Neutrophil (primary cell): ENCODE measurements at regions not wholly inside any gene's neighbourhood (a gene's known extent, or its start where the extent isn't known, plus 50 kb on each side); places are given as distances from the start of the nearest gene placed in this dataset.

Source experiments
- H3K27ac ChIP-seq: fragments of 200-600 bp; sonication (generic); 2 replicates; pipeline ENCODE4 v1.5.1; 2016; ENCODE audit warnings: mild to moderate bottlenecking, moderate library complexity
- H3K27me3 ChIP-seq: fragments of 200-600 bp; sonication (generic); 2 replicates; pipeline ENCODE4 v1.6.0; 2016; ENCODE audit warnings: mild to moderate bottlenecking
- H3K36me3 ChIP-seq: fragments of 200-600 bp; sonication (generic); 2 replicates; pipeline ENCODE4 v1.5.1; 2017
- H3K4me1 ChIP-seq, 2 experiments: fragments of 200-600 bp in 1 of 2; sonication (generic) in 1 of 2; 1 replicate in 1 of 2; 2 replicates in 1 of 2; pipeline versions ENCODE4 v1.5.1 to v1.6.1; 2013 to 2016; ENCODE audit warnings: low read depth in 1 of 2, low read length in 1 of 2, mild to moderate bottlenecking in 1 of 2, moderate library complexity in 1 of 2; ENCODE audit not compliant: control insufficient read depth in 1 of 2, insufficient read depth in 1 of 2
- H3K4me3 ChIP-seq, 2 experiments: fragments of 200-600 bp in 1 of 2; sonication (generic) in 1 of 2; 1 replicate in 1 of 2; 2 replicates in 1 of 2; pipeline ENCODE4 v1.5.1; 2013 to 2016; ENCODE audit warnings: low read depth in 1 of 2, low read length in 1 of 2, mild to moderate bottlenecking in 1 of 2, moderate library complexity in 1 of 2
- H3K9me3 ChIP-seq: fragments of 200-600 bp; sonication (generic); 2 replicates; pipeline ENCODE4 v1.5.1; 2016
- CTCF ChIP-seq: fragments of 200-600 bp; sonication (generic); IDR thresholded peaks from 2 replicates; pipeline ENCODE4 v1.5.1; 2016; ENCODE audit warnings: antibody characterized with exemption

GRCh38 chrX:80293354-80293753 is 126.9 kb upstream of the TENT5D start:
- TF ChIP-seq CTCF: no peak
- H3K4me1 ChIP-seq: no peaks in the 10 kb centered on the region
- no peak overlapping the region for H3K27ac ChIP-seq
- no peaks in the 10 kb centered on the region for H3K9me3 ChIP-seq
- no peaks in the 10 kb centered on the region for H3K27me3 ChIP-seq
- no peaks in the 10 kb centered on the region for H3K36me3 ChIP-seq
- H3K4me3 ChIP-seq: no peak overlapping the region

- no peak for TF ChIP-seq CTCF
- Histone ChIP-seq H3K9me3 (no peaks in the 10 kb centered on the region), H3K4me1 (no peaks in the 10 kb centered on the region), H3K27me3 (no peaks in the 10 kb centered on the region), H3K27ac (no peak overlapping the region), H3K36me3 (no peaks in the 10 kb centered on the region), H3K4me3 (no peak overlapping the region)
Measured at GRCh38 chrX:80306007-80306406, 114.2 kb upstream of the TENT5D start.

- no peaks in the 10 kb centered on the region for H3K4me1 ChIP-seq
- TF ChIP-seq CTCF: no peak
- no peaks in the 10 kb centered on the region for H3K36me3 ChIP-seq
Measured at GRCh38 chrX:80312448-80312847, 107.8 kb upstream of the TENT5D start.

GRCh38 chrX:80316526-80316925 is 103.7 kb upstream of the TENT5D start:
- H3K9me3 ChIP-seq: no peaks in the 10 kb centered on the region
- TF ChIP-seq CTCF: no peak
- no peaks in the 10 kb centered on the region for H3K4me1 ChIP-seq
- no peaks in the 10 kb centered on the region for H3K27me3 ChIP-seq
- H3K36me3 ChIP-seq: no peaks in the 10 kb centered on the region
- no peak overlapping the region for H3K27ac ChIP-seq
- no peak overlapping the region for H3K4me3 ChIP-seq

More at GRCh38 chrX:80312448-80312847, 107.8 kb upstream of the TENT5D start:
- no peak overlapping the region for H3K27ac ChIP-seq
- no peak overlapping the region for H3K4me3 ChIP-seq
- H3K9me3 ChIP-seq: no peaks in the 10 kb centered on the region
- H3K27me3 ChIP-seq: no peaks in the 10 kb centered on the region

- no peaks in the 10 kb centered on the region for H3K4me1 ChIP-seq
- no peak for TF ChIP-seq CTCF
Measured at GRCh38 chrX:80317646-80318045, 102.6 kb upstream of the TENT5D start.

GRCh38 chrX:80331285-80331684 is 89.0 kb upstream of the TENT5D start:
- H3K27ac ChIP-seq: no peak overlapping the region
- H3K9me3 ChIP-seq: no peaks in the 10 kb centered on the region
- no peak for TF ChIP-seq CTCF
- H3K4me3 ChIP-seq: no peak overlapping the region
- H3K27me3 ChIP-seq: no peaks in the 10 kb centered on the region
- no peaks in the 10 kb centered on the region for H3K36me3 ChIP-seq
- no peaks in the 10 kb centered on the region for H3K4me1 ChIP-seq

More at GRCh38 chrX:80317646-80318045, 102.6 kb upstream of the TENT5D start:
- Histone ChIP-seq H3K27ac (no peak overlapping the region), H3K9me3 (no peaks in the 10 kb centered on the region), H3K4me3 (no peak overlapping the region), H3K36me3 (no peaks in the 10 kb centered on the region), H3K27me3 (no peaks in the 10 kb centered on the region)
